H1 (cell line): ENCODE measurements at regions not wholly inside any gene's neighbourhood (a gene's known extent, or its start where the extent isn't known, plus 50 kb on each side); places are given as distances from the start of the nearest gene placed in this dataset.

Experiments
- CTCF ChIA-PET: fragments of 300-600 bp; sonication (Branson Sonifier 250); formaldehyde crosslinking; loops from one replicate; lab custom pipeline; 2021; ENCODE audit not compliant: partially characterized antibody; lab: Charles Lee
- POLR2A ChIA-PET: fragments of 300-600 bp; sonication (Branson Sonifier 250); formaldehyde crosslinking; loops from one replicate; lab custom pipeline; 2021; ENCODE audit warnings: inconsistent platforms; ENCODE audit not compliant: partially characterized antibody; lab: Charles Lee
- DNase-seq, 2 experiments: peaks; one replicate each; pipeline versions ENCODE4 v3.0.0 to v3.0.0-alpha.2; 2010 to 2022; ENCODE audit warnings: low spot score in 2 of 2, low read depth in 1 of 2, mixed read lengths in 1 of 2
- FAIRE-seq: peaks from 2 replicates; lab custom pipeline; 2011; peaks lifted over from hg19 to GRCh38; lab: Jason Lieb, UNC
- H2AFZ ChIP-seq: 2 replicates; pipeline ENCODE4 v1.8.1; 2012; ENCODE audit warnings: low read length, inconsistent platforms
- H2AK5ac ChIP-seq: 2 replicates; pipeline ENCODE4 v1.6.1; 2013; ENCODE audit warnings: low read depth, low read length
- H2BK120ac ChIP-seq: replicated peaks from 2 replicates; pipeline ENCODE3; 2013; ENCODE audit warnings: low read depth, low read length, inconsistent platforms
- H2BK12ac ChIP-seq: 2 replicates; pipeline ENCODE4 v1.6.1; 2013; ENCODE audit warnings: low read depth, low read length
- H2BK15ac ChIP-seq: 2 replicates; pipeline ENCODE4 v1.6.1; 2013; ENCODE audit warnings: low read length
- H2BK20ac ChIP-seq: 2 replicates; pipeline ENCODE4 v1.6.1; 2013; ENCODE audit warnings: low read length
- H2BK5ac ChIP-seq: 2 replicates; pipeline ENCODE4 v1.6.1; 2013; ENCODE audit warnings: low read depth, low read length
- H3K14ac ChIP-seq: 2 replicates; pipeline ENCODE4 v1.6.1; 2013; ENCODE audit warnings: inconsistent platforms; ENCODE audit not compliant: insufficient read length
- H3K18ac ChIP-seq: 2 replicates; pipeline ENCODE4 v1.6.1; 2013; ENCODE audit warnings: low read length; ENCODE audit errors: extremely low read depth
- H3K23ac ChIP-seq: 2 replicates; pipeline ENCODE4 v1.6.1; 2013; ENCODE audit warnings: inconsistent platforms; ENCODE audit not compliant: insufficient read length
- H3K23me2 ChIP-seq: 2 replicates; pipeline ENCODE4 v1.6.1; 2013; ENCODE audit warnings: low read depth, low read length
- H3K27ac ChIP-seq: 2 replicates; pipeline ENCODE4 v1.6.1; 2011; ENCODE audit warnings: low read depth, low read length, inconsistent platforms
- H3K27me3 ChIP-seq, 4 experiments: replicated peaks in 1 of 4; 1 replicate in 1 of 4; 2 replicates in 3 of 4; pipeline versions ENCODE4 v1.6.1 to v1.8.1; 2011 to 2013; ENCODE audit warnings: low read length in 3 of 4, mild to moderate bottlenecking in 3 of 4, inconsistent platforms in 2 of 4, mixed read lengths in 2 of 4, moderate library complexity in 1 of 4; ENCODE audit not compliant: control insufficient read depth in 3 of 4, insufficient read depth in 3 of 4; ENCODE audit errors: extremely low read depth in 1 of 4
- H3K36me3 ChIP-seq, 4 experiments: 2 replicates each; pipeline versions ENCODE4 v1.6.1 to v1.8.1; 2011 to 2013; ENCODE audit warnings: mild to moderate bottlenecking in 4 of 4, low read length in 3 of 4, moderate library complexity in 2 of 4, control low read depth in 1 of 4, inconsistent platforms in 1 of 4; ENCODE audit not compliant: insufficient read depth in 4 of 4, control insufficient read depth in 2 of 4
- H3K4ac ChIP-seq: replicated peaks from 2 replicates; pipeline ENCODE3; 2013; ENCODE audit warnings: low read length, low read depth, mixed read lengths, inconsistent platforms; ENCODE audit not compliant: insufficient read length
- H3K4me1 ChIP-seq, 4 experiments: replicated peaks in 1 of 4; 1 replicate in 1 of 4; 2 replicates in 3 of 4; pipeline versions ENCODE4 v1.6.1 to v1.8.1; 2011 to 2013; ENCODE audit warnings: low read length in 3 of 4, inconsistent platforms in 2 of 4, mixed read lengths in 1 of 4; ENCODE audit not compliant: insufficient read depth in 4 of 4, control insufficient read depth in 3 of 4
- H3K4me2 ChIP-seq, 2 experiments: 2 replicates each; pipeline versions ENCODE4 v1.6.1 to v1.8.1; 2011 to 2013; ENCODE audit warnings: low read depth in 2 of 2, low read length in 2 of 2, control low read depth in 1 of 2, inconsistent platforms in 1 of 2, mild to moderate bottlenecking in 1 of 2; ENCODE audit not compliant: insufficient read depth in 1 of 2
- H3K4me3 ChIP-seq, 4 experiments: fragments of 200-600, 300-600 bp in 1 of 4; sonication (generic), shearing (Covaris generic), sonication (Bioruptor Twin) in 1 of 4; 2 replicates each; pipeline versions ENCODE4 v1.5.1 to v1.8.1; 2011 to 2016; ENCODE audit warnings: low read length in 4 of 4, low read depth in 3 of 4, control low read depth in 2 of 4, inconsistent platforms in 2 of 4, mild to moderate bottlenecking in 2 of 4, mixed read lengths in 1 of 4, moderate library complexity in 1 of 4; ENCODE audit not compliant: insufficient read depth in 2 of 4; ENCODE audit errors: extremely low read depth in 1 of 4
- H3K56ac ChIP-seq: replicated peaks from 2 replicates; pipeline ENCODE3; 2013; ENCODE audit warnings: low read depth, mild to moderate bottlenecking, mixed read lengths, low read length, inconsistent platforms; ENCODE audit not compliant: insufficient read length
- H3K79me1 ChIP-seq: 2 replicates; pipeline ENCODE4 v1.6.1; 2013; ENCODE audit warnings: low read depth, low read length, control low read depth
- H3K79me2 ChIP-seq, 2 experiments: 2 replicates each; pipeline versions ENCODE4 v1.6.1 to v1.8.1; 2012 to 2013; ENCODE audit warnings: low read length in 2 of 2, mild to moderate bottlenecking in 2 of 2, inconsistent platforms in 1 of 2; ENCODE audit not compliant: insufficient read depth in 2 of 2, control insufficient read depth in 1 of 2
- H3K9ac ChIP-seq, 4 experiments: replicated peaks in 1 of 4; 1 replicate in 1 of 4; 2 replicates in 3 of 4; pipeline versions ENCODE4 v1.6.1 to v1.8.1; 2011 to 2013; ENCODE audit warnings: low read depth in 3 of 4, low read length in 3 of 4, control low read depth in 2 of 4, mild to moderate bottlenecking in 2 of 4, moderate library complexity in 2 of 4, inconsistent platforms in 1 of 4; ENCODE audit errors: extremely low read depth in 1 of 4
- H3K9me3 ChIP-seq, 2 experiments: 2 replicates each; pipeline versions ENCODE4 v1.6.1 to v1.8.1; 2012 to 2013; ENCODE audit warnings: mild to moderate bottlenecking in 2 of 2, moderate library complexity in 2 of 2, control low read depth in 1 of 2, inconsistent platforms in 1 of 2, low read depth in 1 of 2, low read length in 1 of 2, mixed read lengths in 1 of 2; ENCODE audit not compliant: insufficient read depth in 2 of 2
- H4K20me1 ChIP-seq, 2 experiments: replicated peaks in 1 of 2; 2 replicates each; pipeline versions ENCODE3 to v1.8.1; 2011 to 2013; ENCODE audit warnings: inconsistent platforms in 2 of 2, low read length in 2 of 2, mild to moderate bottlenecking in 1 of 2; ENCODE audit not compliant: insufficient read depth in 2 of 2, control insufficient read depth in 1 of 2
- H4K5ac ChIP-seq: 2 replicates; pipeline ENCODE4 v1.6.1; 2013; ENCODE audit warnings: low read length, low read depth, mixed read lengths, inconsistent platforms; ENCODE audit not compliant: insufficient read length
- H4K8ac ChIP-seq: 2 replicates; pipeline ENCODE4 v1.8.0; 2013; ENCODE audit warnings: mild to moderate bottlenecking, moderate library complexity, low read length, inconsistent platforms; ENCODE audit not compliant: insufficient read depth; ENCODE audit errors: extremely low read depth
- H4K91ac ChIP-seq: replicated peaks from 2 replicates; pipeline ENCODE3; 2013; ENCODE audit warnings: low read length, mixed read lengths, inconsistent platforms; ENCODE audit not compliant: insufficient read length
- CEBPB ChIP-seq: IDR thresholded peaks from 2 replicates; pipeline ENCODE4 v1.6.1; 2012; ENCODE audit warnings: low read depth, low read length
- FOSL1 ChIP-seq: IDR thresholded peaks from 2 replicates; pipeline ENCODE4 v1.6.1; 2011; ENCODE audit warnings: mild to moderate bottlenecking, low read depth, low read length, moderate library complexity; ENCODE audit not compliant: insufficient read depth
- KDM4A ChIP-seq: IDR thresholded peaks from one replicate; pipeline ENCODE4 v1.7.1; 2012; ENCODE audit warnings: low read depth, mild to moderate bottlenecking, moderate library complexity, low read length, inconsistent platforms; ENCODE audit not compliant: severe bottlenecking
- NRF1 ChIP-seq: IDR thresholded peaks from 2 replicates; pipeline ENCODE4 v1.6.1; 2011; ENCODE audit warnings: mild to moderate bottlenecking, low read depth, low read length, improper control_type of control experiment
- POLR2AphosphoS5 ChIP-seq: IDR thresholded peaks from 2 replicates; pipeline ENCODE4 v1.6.1; 2011; ENCODE audit warnings: low read depth, low read length
- RBBP5 ChIP-seq: IDR thresholded peaks from 2 replicates; pipeline ENCODE4 v1.7.1; 2012; ENCODE audit warnings: low read depth, mild to moderate bottlenecking, inconsistent platforms, low read length, moderate library complexity, borderline replicate concordance
- SP1 ChIP-seq: IDR thresholded peaks from 2 replicates; pipeline ENCODE4 v1.6.1; 2011; ENCODE audit warnings: low read depth, low read length
- SP4 ChIP-seq: IDR thresholded peaks from 2 replicates; pipeline ENCODE4 v1.6.1; 2012; ENCODE audit warnings: low read length, inconsistent platforms
- ZNF274 ChIP-seq: IDR thresholded peaks from 2 replicates; pipeline ENCODE4 v1.7.0; 2012; ENCODE audit warnings: low read length, borderline replicate concordance; ENCODE audit errors: extremely low read depth
- TF ChIP-seq, protein P1 (sequence below): IDR thresholded peaks from 2 replicates; pipeline ENCODE4 v1.6.1; 2011; ENCODE audit warnings: low read depth, mild to moderate bottlenecking, low read length; ENCODE audit not compliant: insufficient read depth
- TF ChIP-seq, protein P2 (sequence below), 3 experiments: IDR thresholded peaks; 1 replicate in 2 of 3; 2 replicates in 1 of 3; pipeline versions ENCODE4 v1.5.1 to v1.6.1; 2011; ENCODE audit warnings: low read length in 3 of 3, mild to moderate bottlenecking in 3 of 3, inconsistent platforms in 2 of 3, low read depth in 1 of 3, moderate library complexity in 1 of 3; ENCODE audit not compliant: insufficient read depth in 1 of 3; ENCODE audit errors: control extremely low read depth in 1 of 3

DNA sequence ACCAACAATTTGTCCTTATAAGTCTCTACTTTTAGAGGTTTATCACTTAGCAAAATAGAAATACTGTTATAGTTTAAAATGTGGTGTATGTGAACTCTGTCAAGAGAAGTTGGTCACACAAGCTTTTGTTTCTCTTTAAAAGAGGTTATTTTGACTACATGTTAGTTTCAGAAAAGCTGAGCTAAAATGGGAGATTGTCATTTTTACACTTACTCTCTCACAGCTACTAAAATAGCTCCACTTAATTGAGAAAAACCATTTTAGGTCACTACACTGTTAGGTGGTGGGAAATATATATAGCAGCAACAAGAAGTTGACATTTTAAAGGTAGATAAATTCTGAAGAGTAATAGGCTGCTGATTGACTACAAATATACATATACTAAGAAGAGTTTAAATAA is 161.5 kb upstream of the KCNJ3 start:
- Histone ChIP-seq H3K18ac (no peak overlapping the region), H3K9me3 (no peaks in the 10 kb centered on the region), H3K4me3 (no peak overlapping the region), H3K36me3 (no peaks in the 10 kb centered on the region), H4K5ac (no peak overlapping the region), H2AK5ac (no peak overlapping the region), H3K79me2 (no peaks in the 10 kb centered on the region), H3K4me1 (no peaks in the 10 kb centered on the region; a peak in 1 of 7 replicates), H3K14ac (no peak overlapping the region), H3K79me1 (no peaks in the 10 kb centered on the region), H3K4me2 (no peak overlapping the region), H2BK15ac (no peak overlapping the region), H2BK12ac (no peak overlapping the region), H2BK5ac (no peak overlapping the region), H2AFZ (no peak overlapping the region), H3K27me3 (no peaks in the 10 kb centered on the region), H4K20me1 (no peaks in the 10 kb centered on the region), H3K23me2 (no peaks in the 10 kb centered on the region), H4K91ac (no peak overlapping the region), H3K23ac (no peak overlapping the region), H3K56ac (no peak overlapping the region), H2BK120ac (no peak overlapping the region), H3K27ac (no peak overlapping the region), H2BK20ac (no peak overlapping the region), H3K4ac (no peak overlapping the region), H4K8ac (no peak overlapping the region), H3K9ac (no peak overlapping the region)
- CTCF ChIA-PET = interaction anchor here (1.1 to 1.2 kb wide), 2 partner anchors 16 to 87 kb away, joined by 3 to 5 read pairs; no protein-coding TSS in a partner anchor
- FAIRE-seq (no peak), DNase-seq (no peak)
- TF ChIP-seq FOSL1 (no peak), KDM4A (no peak), ZNF274 (no peak), POLR2AphosphoS5 (no peak), RBBP5 (no peak), NRF1 (no peak), SP4 (no peak), CEBPB (no peak), SP1 (no peak)
- TF ChIP-seq, protein P1, sequence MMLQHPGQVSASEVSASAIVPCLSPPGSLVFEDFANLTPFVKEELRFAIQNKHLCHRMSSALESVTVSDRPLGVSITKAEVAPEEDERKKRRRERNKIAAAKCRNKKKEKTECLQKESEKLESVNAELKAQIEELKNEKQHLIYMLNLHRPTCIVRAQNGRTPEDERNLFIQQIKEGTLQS = no peak
- TF ChIP-seq, protein P2, sequence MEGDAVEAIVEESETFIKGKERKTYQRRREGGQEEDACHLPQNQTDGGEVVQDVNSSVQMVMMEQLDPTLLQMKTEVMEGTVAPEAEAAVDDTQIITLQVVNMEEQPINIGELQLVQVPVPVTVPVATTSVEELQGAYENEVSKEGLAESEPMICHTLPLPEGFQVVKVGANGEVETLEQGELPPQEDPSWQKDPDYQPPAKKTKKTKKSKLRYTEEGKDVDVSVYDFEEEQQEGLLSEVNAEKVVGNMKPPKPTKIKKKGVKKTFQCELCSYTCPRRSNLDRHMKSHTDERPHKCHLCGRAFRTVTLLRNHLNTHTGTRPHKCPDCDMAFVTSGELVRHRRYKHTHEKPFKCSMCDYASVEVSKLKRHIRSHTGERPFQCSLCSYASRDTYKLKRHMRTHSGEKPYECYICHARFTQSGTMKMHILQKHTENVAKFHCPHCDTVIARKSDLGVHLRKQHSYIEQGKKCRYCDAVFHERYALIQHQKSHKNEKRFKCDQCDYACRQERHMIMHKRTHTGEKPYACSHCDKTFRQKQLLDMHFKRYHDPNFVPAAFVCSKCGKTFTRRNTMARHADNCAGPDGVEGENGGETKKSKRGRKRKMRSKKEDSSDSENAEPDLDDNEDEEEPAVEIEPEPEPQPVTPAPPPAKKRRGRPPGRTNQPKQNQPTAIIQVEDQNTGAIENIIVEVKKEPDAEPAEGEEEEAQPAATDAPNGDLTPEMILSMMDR (IDR thresholded peaks at IDR 0.05; ENCODE audit: control extremely low read depth in 1 of 3, insufficient read depth in 1 of 3, low read depth in 1 of 3, low read length in 3 of 3) = no peak
- POLR2A ChIA-PET = no interaction called here
